Breast epithelium (tissue), 4 donors: ENCODE measurements at regions not wholly inside any gene's neighbourhood (a gene's known extent, or its start where the extent isn't known, plus 50 kb on each side); places are given as distances from the start of the nearest gene placed in this dataset.

Experiments used
- DNase-seq, 2 donors: peaks; one replicate each; pipeline ENCODE4 v3.0.0-alpha.2; 2019; ENCODE audit warnings: low spot score in 2 of 2
- H3K27ac ChIP-seq, 2 donors: fragments of 200-600 bp; sonication (generic) in 1 of 2; one replicate each; pipeline ENCODE4 v1.5.1; 2016 to 2019; ENCODE audit warnings: mild to moderate bottlenecking in 1 of 2
- H3K27me3 ChIP-seq, 2 donors: fragments of 200-600 bp; sonication (generic) in 1 of 2; one replicate each; pipeline versions ENCODE4 v1.5.1 to v1.6.0; 2017 to 2019; ENCODE audit warnings: control low read depth in 1 of 2, mild to moderate bottlenecking in 1 of 2
- H3K36me3 ChIP-seq: fragments of 200-600 bp; one replicate; pipeline ENCODE4 v1.5.1; 2019
- H3K4me1 ChIP-seq, 2 donors: fragments of 200-600 bp; sonication (generic); one replicate each; pipeline ENCODE4 v1.5.1; 2016 to 2019; ENCODE audit warnings: control low read depth in 1 of 2
- H3K4me3 ChIP-seq, 3 donors: fragments of 200-600 bp; sonication (generic); 1 replicate in 2 of 3; 2 replicates in 1 of 3; pipeline ENCODE4 v1.5.1; 2016 to 2019; ENCODE audit warnings: mild to moderate bottlenecking in 3 of 3, moderate library complexity in 2 of 3
- H3K9me3 ChIP-seq, 2 donors: fragments of 200-600 bp; sonication (generic) in 1 of 2; one replicate each; pipeline ENCODE4 v1.5.1; 2016 to 2019; ENCODE audit warnings: control low read depth in 1 of 2
- POLR2A ChIP-seq: fragments of 450-650 bp; IDR thresholded peaks from one replicate; pipeline ENCODE4 v1.6.1; 2016; ENCODE audit warnings: antibody characterized with exemption, mild to moderate bottlenecking, moderate library complexity
- POLR2AphosphoS5 ChIP-seq, 3 donors: sonication (generic); formaldehyde crosslinking; IDR thresholded peaks; one replicate each; pipeline ENCODE4 v1.6.1; 2017; ENCODE audit warnings: antibody characterized with exemption in 3 of 3
- intact Hi-C: fragments of 100-400 bp; cut with DNase I; formaldehyde crosslinking; loops from one replicate; pipeline ENCODE4 v1.15.1; 2023; ENCODE audit warnings: low total_unique reads
- TF ChIP-seq, protein P1 (sequence below), 3 donors: fragments of 450-650 bp; IDR thresholded peaks; one replicate each; pipeline ENCODE4 v1.5.1; 2016 to 2017; ENCODE audit warnings: antibody characterized with exemption in 3 of 3, mild to moderate bottlenecking in 3 of 3, moderate library complexity in 3 of 3

- Histone ChIP-seq H3K27me3 (no peaks in the 10 kb centered on the region), H3K27ac (no peak overlapping the region), H3K4me3 (no peak overlapping the region), H3K4me1 (no peaks in the 10 kb centered on the region), H3K9me3 (no peaks in the 10 kb centered on the region), H3K36me3 (no peaks in the 10 kb centered on the region)
- DNase-seq = no peak
- intact Hi-C loops = no loop called here
- TF ChIP-seq, protein P1, sequence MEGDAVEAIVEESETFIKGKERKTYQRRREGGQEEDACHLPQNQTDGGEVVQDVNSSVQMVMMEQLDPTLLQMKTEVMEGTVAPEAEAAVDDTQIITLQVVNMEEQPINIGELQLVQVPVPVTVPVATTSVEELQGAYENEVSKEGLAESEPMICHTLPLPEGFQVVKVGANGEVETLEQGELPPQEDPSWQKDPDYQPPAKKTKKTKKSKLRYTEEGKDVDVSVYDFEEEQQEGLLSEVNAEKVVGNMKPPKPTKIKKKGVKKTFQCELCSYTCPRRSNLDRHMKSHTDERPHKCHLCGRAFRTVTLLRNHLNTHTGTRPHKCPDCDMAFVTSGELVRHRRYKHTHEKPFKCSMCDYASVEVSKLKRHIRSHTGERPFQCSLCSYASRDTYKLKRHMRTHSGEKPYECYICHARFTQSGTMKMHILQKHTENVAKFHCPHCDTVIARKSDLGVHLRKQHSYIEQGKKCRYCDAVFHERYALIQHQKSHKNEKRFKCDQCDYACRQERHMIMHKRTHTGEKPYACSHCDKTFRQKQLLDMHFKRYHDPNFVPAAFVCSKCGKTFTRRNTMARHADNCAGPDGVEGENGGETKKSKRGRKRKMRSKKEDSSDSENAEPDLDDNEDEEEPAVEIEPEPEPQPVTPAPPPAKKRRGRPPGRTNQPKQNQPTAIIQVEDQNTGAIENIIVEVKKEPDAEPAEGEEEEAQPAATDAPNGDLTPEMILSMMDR (IDR thresholded peaks at IDR 0.05) = no peak
- TF ChIP-seq POLR2AphosphoS5 (IDR thresholded peaks at IDR 0.05) (no peak), POLR2A (no peak)
These were observed 165.3 kb downstream of the SHQ1 start for GRCh38 chr3:72682936-72683452.

DNA sequence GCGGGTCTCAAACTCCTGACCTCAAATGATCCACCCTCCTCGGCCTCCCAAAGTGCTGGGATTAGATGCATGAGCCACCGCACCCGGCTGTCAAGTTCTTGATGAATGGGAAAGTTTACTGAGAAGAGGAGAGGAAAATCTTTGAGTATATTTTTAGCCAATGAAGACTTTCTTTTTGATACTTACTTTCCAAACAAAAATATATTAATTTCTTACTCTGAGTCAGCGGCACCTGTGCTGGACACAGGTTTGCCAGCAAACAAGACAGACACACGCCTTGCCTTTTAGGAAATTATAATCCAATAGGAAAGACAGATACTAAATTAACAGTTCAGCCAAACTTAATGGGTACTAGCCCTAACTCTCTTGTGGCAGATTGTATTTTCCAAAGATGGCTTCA, 166.6 kb downstream of the SHQ1 start:
- Histone ChIP-seq H3K36me3 (no peaks in the 10 kb centered on the region), H3K27ac (no peak overlapping the region), H3K4me3 (no peak overlapping the region), H3K4me1 (no peaks in the 10 kb centered on the region), H3K27me3 (no peaks in the 10 kb centered on the region), H3K9me3 (no peaks in the 10 kb centered on the region)
- TF ChIP-seq, protein P1 (IDR thresholded peaks at IDR 0.05) = no peak
- TF ChIP-seq POLR2AphosphoS5 (IDR thresholded peaks at IDR 0.05) (no peak), POLR2A (no peak)
- intact Hi-C loops = no loop called here
- no peak for DNase-seq

DNA sequence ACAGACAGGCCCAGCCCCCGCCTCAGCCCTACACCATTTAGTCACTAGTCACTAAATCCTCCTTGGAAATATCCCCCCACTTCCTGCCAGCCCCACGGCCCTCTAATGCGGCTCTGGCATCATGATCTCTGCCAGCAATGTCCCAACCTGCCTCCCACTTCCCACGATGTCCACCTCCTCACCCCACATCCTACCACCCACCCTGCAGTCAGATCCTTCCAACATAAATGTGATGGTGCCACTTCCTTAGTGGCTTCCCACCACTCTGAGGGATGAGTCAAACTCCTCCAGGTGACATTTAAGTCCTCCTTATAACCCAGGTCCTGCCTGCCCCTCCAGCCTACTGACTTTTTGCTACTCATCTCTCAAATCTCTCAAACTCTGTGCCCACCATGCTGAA, 167.5 kb downstream of the SHQ1 start:
- intact Hi-C loops = no loop called here
- H3K27me3 ChIP-seq = no peaks in the 10 kb centered on the region
- no peak for DNase-seq
- no peaks in the 10 kb centered on the region for H3K9me3 ChIP-seq
- no peaks in the 10 kb centered on the region for H3K4me1 ChIP-seq
- TF ChIP-seq, protein P1 (IDR thresholded peaks at IDR 0.05) = no peak
- TF ChIP-seq POLR2A (no peak), POLR2AphosphoS5 (IDR thresholded peaks at IDR 0.05) (no peak)
- H3K4me3 ChIP-seq = no peak overlapping the region
- no peaks in the 10 kb centered on the region for H3K36me3 ChIP-seq
- H3K27ac ChIP-seq = no peak overlapping the region

GRCh38 chr3:72679540-72680198, 168.6 kb downstream of the SHQ1 start:
- H3K27ac ChIP-seq = peak overlapping the region in 1 of 2 donors; percentile 8
- intact Hi-C loops = no loop called here
- no peak for DNase-seq
- H3K9me3 ChIP-seq = peaks cover 0 to 5% of the 10 kb centered on the region in 2 donors
- no peaks in the 10 kb centered on the region for H3K36me3 ChIP-seq
- no peaks in the 10 kb centered on the region for H3K4me1 ChIP-seq
- TF ChIP-seq, protein P1 (IDR thresholded peaks at IDR 0.05) = no peak
- TF ChIP-seq POLR2AphosphoS5 (IDR thresholded peaks at IDR 0.05) (no peak), POLR2A (no peak)
- no peak overlapping the region for H3K4me3 ChIP-seq
- no peaks in the 10 kb centered on the region for H3K27me3 ChIP-seq

DNA sequence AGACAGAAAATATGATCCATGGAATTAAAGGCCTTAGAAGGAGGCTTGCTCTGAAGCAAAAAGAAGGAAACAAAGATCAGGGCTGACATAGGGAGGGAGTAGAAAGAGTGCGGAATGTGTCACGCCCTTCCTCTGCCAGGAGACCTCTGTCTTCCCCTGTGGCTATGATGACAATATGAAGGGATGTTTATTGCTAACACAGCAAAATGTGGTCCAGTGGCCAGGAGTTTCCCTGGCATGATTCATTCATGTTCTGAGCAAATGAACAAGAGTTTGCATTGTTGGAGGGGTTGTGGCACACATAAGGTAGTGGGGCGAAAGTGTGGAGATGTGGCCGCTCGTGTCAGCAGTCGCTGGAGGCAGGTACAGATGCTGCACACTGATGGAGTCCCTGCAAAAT, 169.4 kb downstream of the SHQ1 start:
- peak in 1 of 2 donors; percentile 68 for DNase-seq
- no peaks in the 10 kb centered on the region for H3K4me1 ChIP-seq
- intact Hi-C loops = no loop called here
- no peak overlapping the region for H3K4me3 ChIP-seq
- TF ChIP-seq, protein P1 (IDR thresholded peaks at IDR 0.05) = no peak
- peak in 1 of 3 donors; percentile 18 for TF ChIP-seq POLR2AphosphoS5 (IDR thresholded peaks at IDR 0.05)
- no peaks in the 10 kb centered on the region for H3K36me3 ChIP-seq
- no peaks in the 10 kb centered on the region for H3K27me3 ChIP-seq
- H3K9me3 ChIP-seq = peaks cover 0 to 5% of the 10 kb centered on the region in 2 donors
- peak overlapping the region; percentile 14 to 41 for H3K27ac ChIP-seq
